DMS153 treated with DMSO at 0.1 percent for 48 hours (cell line): ENCODE measurements at regions not wholly inside any gene's neighbourhood (a gene's known extent, or its start where the extent isn't known, plus 50 kb on each side); places are given as distances from the start of the nearest gene placed in this dataset.
"Not testable (repeated sequence)": the region's sequence is repeated elsewhere in the genome, so short reads cannot be mapped to it uniquely, and the experiment has no call there.

Experiments
- DNase-seq: peaks from one replicate; lab custom pipeline; 2025; ENCODE audit not compliant: unreplicated experiment; lab: John Stamatoyannopoulos, UW

DNA sequence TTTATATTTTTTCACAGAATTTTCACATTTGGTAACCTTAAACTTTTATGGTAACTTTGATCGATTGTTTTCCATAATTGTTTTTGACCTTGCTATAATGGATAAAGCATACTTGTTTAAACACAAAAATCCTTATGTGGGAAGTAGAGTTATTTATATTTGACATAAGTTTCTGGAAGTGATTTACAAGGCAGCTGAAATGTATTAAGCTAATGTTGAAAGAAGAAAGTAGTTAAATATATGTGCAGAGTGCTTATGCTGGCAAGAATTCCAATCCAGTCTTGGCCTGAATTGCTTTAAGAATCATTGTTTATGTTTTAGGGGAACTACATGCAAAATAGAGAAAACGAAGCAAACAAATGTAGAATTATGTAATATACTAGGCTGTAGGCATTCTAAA is 763.6 kb downstream of the TAF11L14 start:
- no peak for DNase-seq

DNA sequence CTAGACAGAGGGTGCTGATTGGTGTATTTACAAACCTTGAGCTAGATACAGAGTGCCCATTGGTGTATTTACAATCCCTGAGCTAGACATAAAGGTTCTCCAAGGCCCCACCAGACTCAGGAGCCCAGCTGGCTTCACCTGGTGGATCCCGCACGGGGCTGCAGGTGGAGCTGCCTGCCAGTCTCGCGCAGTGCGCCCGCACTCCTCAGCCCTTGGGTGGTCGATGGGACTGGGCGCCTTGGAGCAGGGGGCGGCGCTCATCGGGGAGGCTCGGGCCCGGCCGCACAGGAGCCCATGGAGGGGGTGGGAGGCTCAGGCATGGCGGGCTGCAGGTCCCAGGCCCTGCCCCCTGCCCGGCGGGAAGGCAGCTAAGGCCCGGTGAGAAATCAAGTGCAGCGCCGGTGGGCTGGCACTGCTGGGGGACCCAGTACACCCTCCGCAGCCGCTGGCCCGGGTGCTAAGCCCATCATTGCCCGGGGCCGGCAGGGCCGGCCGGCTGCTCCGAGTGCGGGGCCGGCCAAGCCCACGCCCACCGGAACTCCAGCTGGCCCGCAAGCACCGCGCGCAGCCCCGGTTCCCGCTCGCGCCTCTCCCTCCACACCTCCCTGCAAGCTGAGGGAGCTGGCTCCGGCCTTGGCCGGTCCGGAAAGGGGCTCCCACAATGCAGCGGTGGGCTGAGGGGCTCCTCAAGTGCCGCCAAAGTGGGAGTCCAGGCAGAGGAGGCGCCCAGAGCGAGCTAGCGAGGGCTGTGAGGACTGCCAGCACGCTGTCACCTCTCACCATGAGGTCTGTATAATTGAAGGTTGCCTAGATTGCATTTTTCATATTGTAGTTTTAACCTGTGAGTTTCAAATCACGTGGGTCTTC is 765.4 kb downstream of the TAF11L14 start:
- not testable (repeated sequence) for DNase-seq

DNA sequence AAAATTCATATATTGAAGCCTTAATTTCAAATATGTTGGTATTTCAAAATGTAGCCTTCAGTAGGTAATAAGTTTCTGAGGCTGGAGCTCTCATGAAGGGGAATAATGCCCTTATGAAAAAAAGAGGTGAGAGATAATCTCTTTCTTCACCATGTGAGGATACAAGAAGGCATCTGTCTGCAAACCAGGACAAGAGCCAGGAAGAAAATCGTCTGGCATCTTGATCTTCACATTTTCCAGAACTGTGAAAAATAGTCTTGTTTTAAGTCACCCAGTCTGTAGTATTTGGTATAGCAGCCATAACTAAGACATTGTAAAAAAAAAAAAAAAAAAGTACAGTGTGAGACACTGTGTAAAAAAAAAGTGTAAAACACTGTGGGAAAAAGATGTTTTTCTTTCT is 768.9 kb downstream of the TAF11L14 start:
- no peak for DNase-seq

- DNase-seq: no peak
Observed at GRCh38 chr5:18403941-18404438, 769.7 kb downstream of the TAF11L14 start.

GRCh38 chr5:18420711-18421110 is 786.5 kb downstream of the TAF11L14 start:
- DNase-seq: no peak

DNA sequence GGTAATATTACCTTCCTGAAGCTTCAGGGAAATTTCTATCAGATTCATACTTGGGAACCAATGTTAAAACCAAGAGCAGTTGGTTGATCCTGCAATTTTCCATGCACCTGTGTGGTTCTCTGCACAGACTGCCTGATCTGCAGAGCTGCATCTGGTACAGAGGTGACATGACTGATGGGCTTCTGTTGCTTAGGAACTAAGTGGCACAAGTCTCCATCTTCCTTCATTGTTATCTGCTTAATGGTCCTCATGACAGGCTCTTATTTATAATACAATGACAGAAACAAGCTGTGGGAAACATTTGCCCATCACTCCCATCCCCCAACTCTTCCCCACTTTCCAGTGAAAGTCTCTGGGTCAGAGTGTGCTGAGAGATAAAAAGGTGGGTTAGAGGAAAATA is 799.1 kb downstream of the TAF11L14 start:
- no peak for DNase-seq

- no peak for DNase-seq
Observed at GRCh38 chr5:18438126-18438525, 803.9 kb downstream of the TAF11L14 start.

GRCh38 chr5:18455521-18455920 is 821.3 kb downstream of the TAF11L14 start:
- no peak for DNase-seq

GRCh38 chr5:18457255-18457654 is 823.0 kb downstream of the TAF11L14 start:
- DNase-seq: no peak

DNA sequence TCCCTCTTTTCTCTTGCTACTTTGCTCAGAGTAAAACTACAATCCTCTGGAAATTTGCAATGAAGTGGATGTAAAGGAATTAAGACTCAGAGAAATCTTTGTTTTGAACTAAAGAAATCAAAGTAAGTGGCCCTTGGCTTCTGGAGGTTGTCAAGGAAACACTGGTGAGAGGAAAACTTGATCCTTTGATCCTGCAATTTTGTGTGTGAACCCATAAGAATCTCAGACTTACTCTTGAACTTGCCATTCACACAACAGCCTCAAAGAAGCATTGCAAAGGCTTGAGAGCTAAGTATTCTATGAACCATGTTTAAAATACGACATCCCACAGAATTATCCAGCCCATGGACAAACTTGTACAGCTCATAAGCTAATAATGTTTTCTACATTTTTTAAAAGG is 827.5 kb downstream of the TAF11L14 start:
- DNase-seq: no peak

GRCh38 chr5:18465833-18466681 is 831.8 kb downstream of the TAF11L14 start:
- DNase-seq: peak; percentile 63

- no peak for DNase-seq
Observed at GRCh38 chr5:18466731-18467130, 832.5 kb downstream of the TAF11L14 start.

DNA sequence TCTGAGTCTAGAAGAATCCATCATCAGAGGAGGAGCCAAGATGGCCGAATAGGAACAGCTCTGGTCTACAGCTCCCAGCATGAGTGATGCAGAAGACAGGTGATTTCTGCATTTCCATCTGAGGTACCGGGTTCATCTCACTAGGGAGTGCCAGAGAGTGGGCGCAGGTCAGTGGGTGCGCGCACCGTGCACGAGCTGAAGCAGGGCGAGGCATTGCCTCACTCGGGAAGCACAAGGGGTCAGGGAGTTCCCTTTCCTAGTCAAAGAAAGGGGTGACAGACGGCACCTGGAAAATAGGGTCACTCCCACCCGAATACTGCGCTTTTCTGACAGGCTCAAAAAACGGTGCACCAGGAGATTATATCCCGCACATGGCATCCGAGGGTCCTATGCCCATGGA is 837.5 kb downstream of the TAF11L14 start:
- not testable (repeated sequence) for DNase-seq

DNA sequence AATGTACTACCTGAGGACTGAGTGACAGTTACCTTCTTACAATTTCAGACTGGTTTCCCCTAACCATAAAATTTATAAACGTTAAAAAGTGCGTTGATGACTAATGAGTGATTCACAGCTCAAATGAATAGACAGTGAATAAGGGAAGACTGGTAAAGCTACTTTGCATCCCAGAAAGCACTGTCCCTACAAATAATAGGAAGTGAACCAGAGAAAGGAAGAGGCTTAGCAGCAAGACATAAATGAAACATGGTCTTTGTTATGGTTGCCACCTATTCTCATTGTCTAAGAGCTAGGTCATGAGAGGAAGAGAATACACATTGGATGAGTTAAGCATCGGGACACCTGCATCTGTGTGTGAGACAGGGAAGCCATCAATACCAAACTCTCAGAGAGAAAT is 849.2 kb downstream of the TAF11L14 start:
- no peak for DNase-seq

DNA sequence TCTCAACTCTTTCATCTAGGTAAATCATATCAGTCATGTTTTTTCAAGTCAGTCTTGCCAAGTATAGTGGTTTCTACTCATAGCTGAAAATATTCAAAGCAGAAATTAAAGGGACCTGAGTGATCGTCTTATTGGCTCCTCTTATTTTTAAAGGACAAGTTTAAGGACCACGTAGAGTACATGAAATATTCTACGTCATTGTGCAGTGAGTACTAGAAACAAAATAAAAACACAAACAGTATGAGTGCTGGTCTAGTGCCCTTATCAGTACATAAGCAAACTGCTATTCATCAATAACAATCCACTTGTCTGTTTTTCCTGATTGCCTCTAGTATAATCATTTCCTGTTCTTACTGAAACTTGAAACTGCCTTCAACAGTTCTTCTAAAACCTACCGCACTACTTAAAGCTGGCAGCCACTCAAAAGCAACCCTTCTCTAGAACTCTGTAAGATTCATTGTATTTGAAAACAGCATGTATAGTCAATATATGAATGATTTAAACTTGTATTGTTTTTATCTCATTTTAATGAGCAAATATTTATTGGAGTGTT is 853.7 kb downstream of the TAF11L14 start:
- no peak for DNase-seq

- no peak for DNase-seq
Observed at GRCh38 chr5:18489703-18490102, 855.4 kb downstream of the TAF11L14 start.

- no peak for DNase-seq
Observed at GRCh38 chr5:18491349-18491748, 857.1 kb downstream of the TAF11L14 start.

DNA sequence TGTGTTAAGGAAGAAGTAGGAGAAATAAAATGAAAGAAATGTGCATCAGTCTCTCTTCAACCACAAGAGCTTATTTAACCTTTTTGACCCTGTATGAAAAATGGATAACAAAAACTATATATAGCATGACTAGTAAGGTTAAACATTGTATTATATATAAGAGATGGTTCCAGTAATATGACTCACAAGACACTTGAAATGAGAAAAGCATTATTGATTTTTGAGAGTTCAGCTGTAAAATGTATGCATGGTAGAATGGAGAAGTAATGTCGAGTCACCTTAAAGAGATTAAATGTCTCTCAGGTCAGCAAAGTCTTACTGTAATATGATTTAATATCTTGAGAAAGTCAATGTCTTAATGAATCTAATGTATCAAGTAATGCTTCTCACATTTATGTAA is 860.9 kb downstream of the TAF11L14 start:
- DNase-seq: no peak

DNA sequence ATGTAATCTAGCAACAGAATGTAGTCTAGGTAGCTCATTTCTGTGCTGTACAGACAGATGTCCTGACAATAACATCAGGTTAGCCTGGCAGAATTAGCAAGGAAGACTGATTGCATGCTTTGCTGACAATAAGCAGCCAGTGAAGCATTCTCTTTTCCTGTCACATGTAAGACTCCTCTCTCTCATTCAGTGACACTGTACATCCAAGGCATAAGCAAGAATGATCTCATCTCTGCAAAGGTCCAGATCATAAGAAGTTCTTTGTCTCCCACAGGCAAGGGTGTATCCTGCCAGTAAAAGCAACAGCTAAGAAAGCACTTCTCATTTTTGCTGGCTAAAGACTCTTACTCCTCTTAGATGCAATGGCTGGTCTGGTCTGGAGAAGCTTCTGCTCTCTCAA is 861.8 kb downstream of the TAF11L14 start:
- DNase-seq: no peak

GRCh38 chr5:18497089-18497488 is 862.8 kb downstream of the TAF11L14 start:
- DNase-seq: no peak

- no peak for DNase-seq
Observed at GRCh38 chr5:18503797-18504328, 869.6 kb downstream of the TAF11L14 start.
